ENCODE measurements at regions not wholly inside any gene's neighbourhood (a gene's known extent, or its start where the extent isn't known, plus 50 kb on each side); places are given as distances from the start of the nearest gene placed in this dataset.

DNA sequence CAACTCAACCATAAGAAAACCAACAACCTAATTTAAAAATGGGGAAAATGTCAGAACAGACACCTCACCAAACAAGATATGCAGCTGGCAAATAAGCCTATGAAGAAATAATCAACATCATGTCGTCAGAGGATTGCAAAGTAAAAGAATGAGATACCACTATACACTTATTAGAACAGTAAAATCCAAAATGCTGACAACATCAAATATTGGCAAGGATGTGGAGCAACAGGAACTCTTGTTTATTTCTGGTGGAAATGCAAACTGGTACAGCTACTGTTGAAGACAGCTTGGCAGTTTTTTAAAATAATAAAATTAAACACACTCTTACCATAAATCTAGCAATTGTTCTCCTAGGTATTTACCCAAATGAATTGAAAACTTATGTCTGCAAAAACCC lies 140.7 kb upstream of the B3GAT1 start:
- no peak for TF ChIP-seq CTCF (IDR thresholded peaks at IDR 0.05)
- no peak for TF ChIP-seq POLR2A (IDR thresholded peaks at IDR 0.05)

All from heart left ventricle (tissue), 13 donors.